ENCODE measurements at regions not wholly inside any gene's neighbourhood (a gene's known extent, or its start where the extent isn't known, plus 50 kb on each side); places are given as distances from the start of the nearest gene placed in this dataset.

GRCh38 chrX:22339459-22339858 is 66.7 kb downstream of the CBLL2 start:
- no peak for TF ChIP-seq CTCF (conservative IDR thresholded peaks at IDR 0.05 in 1 of 2, IDR thresholded peaks at IDR 0.05 in 1 of 2; ENCODE audit: low read depth in 1 of 2, low read length in 2 of 2)
- no peak for TF ChIP-seq EZH2 (IDR thresholded peaks at IDR 0.05; ENCODE audit: low read length, missing control alignments)

Data from fibroblast of lung (primary cell).